Activated naive CD8-positive, alpha-beta T cell treated with anti-CD3 and anti-CD28 coated beads, Interleukin-2, amount 10 ng/mL, durations not matched to agents 7 days and 5 days (primary cell): ENCODE measurements at regions not wholly inside any gene's neighbourhood (a gene's known extent, or its start where the extent isn't known, plus 50 kb on each side); places are given as distances from the start of the nearest gene placed in this dataset.
"Not testable (repeated sequence)": the region's sequence is repeated elsewhere in the genome, so short reads cannot be mapped to it uniquely, and the experiment has no call there.

Source experiments
- ATAC-seq: fragments of 150-1000 bp; cut with Tn5 transposase; one replicate; pipeline ENCODE4 v1.10.0; 2021; ENCODE audit warnings: low read depth, moderate library complexity
- POLR2A ChIA-PET: fragments of 350-600 bp; sonication (Branson Sonifier 250); formaldehyde crosslinking; loops from one replicate; lab custom pipeline; 2021; ENCODE audit warnings: antibody characterized with exemption; lab: Charles Lee
- DNase-seq: peaks from one replicate; pipeline ENCODE4 v3.0.0; 2021
- H3K27ac Mint-ChIP-seq: one replicate; pipeline ENCODE4 v1.8.0; 2022; ENCODE audit warnings: mild to moderate bottlenecking, mixed read lengths
- H3K27me3 Mint-ChIP-seq: one replicate; pipeline ENCODE4 v1.8.0; 2022; ENCODE audit warnings: mild to moderate bottlenecking, moderate library complexity, mixed read lengths
- H3K36me3 Mint-ChIP-seq: one replicate; pipeline ENCODE4 v1.8.0; 2021; ENCODE audit warnings: mild to moderate bottlenecking, mixed read lengths
- H3K4me1 Mint-ChIP-seq: one replicate; pipeline ENCODE4 v1.8.0; 2021; ENCODE audit warnings: mixed read lengths
- H3K4me3 Mint-ChIP-seq: one replicate; pipeline ENCODE4 v1.8.0; 2022; ENCODE audit warnings: mild to moderate bottlenecking, moderate library complexity, mixed read lengths
- H3K9me3 Mint-ChIP-seq: one replicate; pipeline ENCODE4 v1.8.0; 2021; ENCODE audit warnings: mixed read lengths

GRCh38 chr6:69450493-69450892 is 346.3 kb downstream of the LMBRD1 start:
- DNase-seq, POLR2A ChIA-PET, H3K4me1 Mint-ChIP-seq, H3K36me3 Mint-ChIP-seq, H3K27ac Mint-ChIP-seq, H3K27me3 Mint-ChIP-seq, H3K4me3 Mint-ChIP-seq, H3K9me3 Mint-ChIP-seq, ATAC-seq: not testable (repeated sequence)

DNA sequence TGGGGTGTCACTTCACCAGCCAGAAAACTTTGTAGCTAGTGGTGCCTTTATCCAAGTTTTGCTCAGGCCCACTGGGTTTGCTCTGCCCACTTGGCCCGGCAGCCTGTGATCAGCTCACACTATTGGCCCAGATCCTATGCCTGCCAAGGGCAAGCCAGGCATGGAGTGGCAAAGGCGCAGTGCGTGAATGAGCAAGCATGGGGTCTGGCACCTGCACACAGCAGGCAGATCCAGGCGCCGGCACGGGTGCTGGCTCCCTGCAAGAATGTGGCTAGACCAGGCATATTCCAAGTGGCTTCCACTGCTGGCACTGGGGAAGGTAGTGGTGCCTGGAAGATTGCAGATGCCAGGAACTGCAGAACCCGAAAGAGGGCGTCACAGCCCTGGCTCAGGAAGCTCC is 346.9 kb downstream of the LMBRD1 start:
- no peak for DNase-seq
- no peaks in the 10 kb centered on the region for H3K36me3 Mint-ChIP-seq
- ATAC-seq, result no peak
- no peaks in the 10 kb centered on the region for H3K4me1 Mint-ChIP-seq
- H3K4me3 Mint-ChIP-seq, result no peak overlapping the region
- H3K27me3 Mint-ChIP-seq, result no peaks in the 10 kb centered on the region
- H3K9me3 Mint-ChIP-seq, result peaks cover 7% of the 10 kb centered on the region
- no peak overlapping the region for H3K27ac Mint-ChIP-seq
- POLR2A ChIA-PET, result no interaction called here
